HEK293 (cell line): ENCODE measurements at regions not wholly inside any gene's neighbourhood (a gene's known extent, or its start where the extent isn't known, plus 50 kb on each side); places are given as distances from the start of the nearest gene placed in this dataset.

Experiments
- CTCF ChIA-PET: fragments of 350-600 bp; formaldehyde crosslinking; extraction: SDS; loops from one replicate; lab custom pipeline; 2021; ENCODE audit warnings: antibody characterized with exemption; lab: Yijun Ruan, JAX
- POLR2A ChIA-PET: fragments of 300-600 bp; formaldehyde crosslinking; extraction: SDS; loops from one replicate; lab custom pipeline; 2020; ENCODE audit warnings: antibody characterized with exemption, inconsistent platforms; lab: Yijun Ruan, JAX
- H3K27ac ChIP-seq: fragments of 200-500 bp; sonication (Bioruptor generic); 2 replicates; pipeline ENCODE4 v1.5.1; 2014; ENCODE audit warnings: low read depth, low read length, control low read depth, inconsistent platforms; ENCODE audit errors: extremely low read depth
- H3K36me3 ChIP-seq, 2 experiments: fragments of 200-500 bp in 1 of 2; sonication (Bioruptor generic) in 1 of 2; 1 replicate in 1 of 2; 2 replicates in 1 of 2; pipeline ENCODE4 v1.5.1; 2014 to 2017; ENCODE audit warnings: inconsistent platforms in 2 of 2, low read length in 2 of 2; ENCODE audit not compliant: control insufficient read depth in 2 of 2, insufficient read depth in 1 of 2
- H3K4me1 ChIP-seq: fragments of 200-500 bp; sonication (Bioruptor generic); 2 replicates; pipeline ENCODE4 v1.5.1; 2014; ENCODE audit warnings: mild to moderate bottlenecking, low read length, inconsistent platforms; ENCODE audit not compliant: control insufficient read depth, insufficient read depth
- H3K4me3 ChIP-seq: 2 replicates; pipeline ENCODE4 v1.5.1; 2011; ENCODE audit warnings: low read depth, mild to moderate bottlenecking, control low read depth, low read length, moderate library complexity
- H3K9me3 ChIP-seq: fragments of 200-500 bp; sonication (Bioruptor generic); 2 replicates; pipeline ENCODE4 v1.5.1; 2014; ENCODE audit warnings: low read depth, low read length, inconsistent platforms; ENCODE audit not compliant: control insufficient read depth, insufficient read depth
- EGR2 ChIP-seq: fragments of 450-650 bp; formaldehyde crosslinking; IDR thresholded peaks from 2 replicates; pipeline ENCODE4 v1.5.1; 2016; ENCODE audit warnings: low read depth, missing biosample characterization, missing genetic modification characterization
- GLIS2 ChIP-seq: fragments of 450-650 bp; formaldehyde crosslinking; IDR thresholded peaks from 2 replicates; pipeline ENCODE4 v1.5.1; 2016; ENCODE audit warnings: missing biosample characterization, missing genetic modification characterization
- MZF1 ChIP-seq: fragments of 450-650 bp; formaldehyde crosslinking; IDR thresholded peaks from 2 replicates; pipeline ENCODE4 v1.5.1; 2017; ENCODE audit warnings: missing biosample characterization, missing genetic modification characterization, borderline replicate concordance
- PRDM2 ChIP-seq: fragments of 450-650 bp; formaldehyde crosslinking; IDR thresholded peaks from 2 replicates; pipeline ENCODE4 v1.5.1; 2016; ENCODE audit warnings: missing biosample characterization, missing genetic modification characterization, borderline replicate concordance
- SALL2 ChIP-seq: fragments of 450-650 bp; formaldehyde crosslinking; IDR thresholded peaks from 2 replicates; pipeline ENCODE4 v1.5.0; 2017; ENCODE audit warnings: missing biosample characterization, mild to moderate bottlenecking, missing genetic modification characterization, borderline replicate concordance
- SCRT2 ChIP-seq: fragments of 450-650 bp; formaldehyde crosslinking; IDR thresholded peaks from 2 replicates; pipeline ENCODE4 v1.5.1; 2016; ENCODE audit warnings: missing biosample characterization, missing genetic modification characterization
- TRIM28 ChIP-seq: IDR thresholded peaks from 2 replicates; pipeline ENCODE4 v1.6.1; 2011; ENCODE audit warnings: low read length, control low read depth, borderline replicate concordance
- ZBTB17 ChIP-seq: fragments of 450-650 bp; formaldehyde crosslinking; IDR thresholded peaks from 2 replicates; pipeline ENCODE4 v1.5.1; 2016; ENCODE audit warnings: missing biosample characterization, missing genetic modification characterization
- ZBTB44 ChIP-seq: fragments of 450-650 bp; IDR thresholded peaks from 2 replicates; pipeline ENCODE4 v1.5.1; 2018; ENCODE audit warnings: missing biosample characterization, mild to moderate bottlenecking, missing genetic modification characterization
- ZNF140 ChIP-seq: fragments of 450-650 bp; formaldehyde crosslinking; IDR thresholded peaks from 2 replicates; pipeline ENCODE4 v1.5.1; 2016; ENCODE audit warnings: missing biosample characterization, missing genetic modification characterization
- ZNF155 ChIP-seq: fragments of 450-650 bp; formaldehyde crosslinking; IDR thresholded peaks from 2 replicates; pipeline ENCODE4 v1.5.1; 2016; ENCODE audit warnings: missing biosample characterization, missing genetic modification characterization
- ZNF157 ChIP-seq: fragments of 450-650 bp; formaldehyde crosslinking; IDR thresholded peaks from 2 replicates; pipeline ENCODE4 v1.5.1; 2016; ENCODE audit warnings: missing biosample characterization, missing genetic modification characterization
- ZNF341 ChIP-seq: fragments of 450-650 bp; formaldehyde crosslinking; IDR thresholded peaks from 2 replicates; pipeline ENCODE4; 2016; ENCODE audit warnings: low read depth, missing biosample characterization, missing genetic modification characterization
- ZNF416 ChIP-seq: fragments of 450-650 bp; formaldehyde crosslinking; IDR thresholded peaks from 2 replicates; pipeline ENCODE4 v1.5.1; 2016; ENCODE audit warnings: missing biosample characterization, missing genetic modification characterization
- ZNF426 ChIP-seq: fragments of 450-650 bp; formaldehyde crosslinking; IDR thresholded peaks from 2 replicates; pipeline ENCODE4 v1.5.1; 2017; ENCODE audit warnings: missing biosample characterization, missing genetic modification characterization, mild to moderate bottlenecking, inconsistent platforms, moderate library complexity
- ZNF48 ChIP-seq: fragments of 450-650 bp; formaldehyde crosslinking; IDR thresholded peaks from 2 replicates; pipeline ENCODE4 v1.5.1; 2016; ENCODE audit warnings: missing biosample characterization, missing genetic modification characterization
- ZNF596 ChIP-seq: fragments of 450-650 bp; IDR thresholded peaks from 2 replicates; pipeline ENCODE4 v1.5.0; 2018; ENCODE audit warnings: missing biosample characterization, mild to moderate bottlenecking, missing genetic modification characterization, moderate library complexity
- ZNF623 ChIP-seq: fragments of 450-650 bp; formaldehyde crosslinking; IDR thresholded peaks from 2 replicates; pipeline ENCODE4 v1.5.1; 2016; ENCODE audit warnings: missing biosample characterization, missing genetic modification characterization
- ZNF664 ChIP-seq: fragments of 450-650 bp; formaldehyde crosslinking; IDR thresholded peaks from 2 replicates; pipeline ENCODE4 v1.5.1; 2016; ENCODE audit warnings: missing biosample characterization, missing genetic modification characterization
- ZNF776 ChIP-seq: fragments of 450-650 bp; formaldehyde crosslinking; IDR thresholded peaks from 2 replicates; pipeline ENCODE4 v1.5.0; 2017; ENCODE audit warnings: missing biosample characterization, missing genetic modification characterization, borderline replicate concordance
- ZSCAN30 ChIP-seq: fragments of 450-650 bp; IDR thresholded peaks from 2 replicates; pipeline ENCODE4 v1.5.1; 2018; ENCODE audit warnings: missing biosample characterization, mild to moderate bottlenecking, missing genetic modification characterization, moderate library complexity
- TF ChIP-seq, protein P1 (sequence below): fragments of 450-650 bp; formaldehyde crosslinking; IDR thresholded peaks from 2 replicates; pipeline ENCODE4 v1.5.1; 2017; ENCODE audit warnings: missing biosample characterization, missing genetic modification characterization
- TF ChIP-seq, protein P2 (sequence below): fragments of 450-650 bp; formaldehyde crosslinking; IDR thresholded peaks from 2 replicates; pipeline ENCODE4 v1.5.1; 2016; ENCODE audit warnings: missing biosample characterization, missing genetic modification characterization, borderline replicate concordance
- TF ChIP-seq, protein P3 (sequence below): fragments of 450-650 bp; formaldehyde crosslinking; IDR thresholded peaks from 2 replicates; pipeline ENCODE4 v1.5.1; 2016; ENCODE audit warnings: missing biosample characterization, missing genetic modification characterization

DNA sequence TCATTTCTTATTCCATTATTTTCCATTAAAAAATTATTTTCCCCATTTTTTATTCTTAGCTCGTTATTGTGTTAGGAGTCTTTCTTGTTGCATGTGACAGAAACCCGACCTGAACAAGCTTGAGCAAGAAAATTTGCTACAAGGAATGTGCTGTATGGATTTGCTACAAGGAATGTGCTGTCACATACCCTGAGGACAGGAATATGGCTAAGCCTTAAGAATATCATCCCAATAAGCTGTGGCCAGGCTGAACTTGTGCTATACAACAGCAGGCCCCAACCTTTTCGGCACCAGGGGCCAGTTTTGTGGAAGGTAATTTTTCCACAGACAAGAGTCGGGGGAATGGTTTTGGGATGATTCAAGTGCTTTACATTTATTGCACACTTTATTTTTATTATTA, 114.0 kb downstream of the TRMT11 start:
- H3K9me3 ChIP-seq: no peaks in the 10 kb centered on the region
- H3K27ac ChIP-seq: no peak overlapping the region
- ChIA-PET POLR2A (no interaction called here), CTCF (interaction anchor here (0.6 kb wide), 1 partner anchor 260 kb away, joined by 3 read pairs; no protein-coding TSS in a partner anchor)
- H3K36me3 ChIP-seq: peaks cover 0 to 5% of the 10 kb centered on the region in 2 experiments; a peak in 1 of 3 replicates
- H3K4me3 ChIP-seq: no peak overlapping the region
- H3K4me1 ChIP-seq: no peaks in the 10 kb centered on the region
- TF ChIP-seq ZNF341 (tag by site-specific recombination) (no peak), ZBTB44 (tag by site-specific recombination) (no peak), ZNF416 (tag by site-specific recombination) (no peak), ZNF426 (no peak), ZNF155 (no peak), SALL2 (tag by site-specific recombination) (no peak), ZNF664 (tag by site-specific recombination) (no peak), ZNF596 (tag by site-specific recombination) (no peak), GLIS2 (tag by site-specific recombination) (no peak), ZNF140 (tag by site-specific recombination) (no peak), ZNF157 (tag by site-specific recombination) (no peak), ZNF776 (tag by site-specific recombination) (no peak), SCRT2 (no peak)
- TF ChIP-seq, protein P1, sequence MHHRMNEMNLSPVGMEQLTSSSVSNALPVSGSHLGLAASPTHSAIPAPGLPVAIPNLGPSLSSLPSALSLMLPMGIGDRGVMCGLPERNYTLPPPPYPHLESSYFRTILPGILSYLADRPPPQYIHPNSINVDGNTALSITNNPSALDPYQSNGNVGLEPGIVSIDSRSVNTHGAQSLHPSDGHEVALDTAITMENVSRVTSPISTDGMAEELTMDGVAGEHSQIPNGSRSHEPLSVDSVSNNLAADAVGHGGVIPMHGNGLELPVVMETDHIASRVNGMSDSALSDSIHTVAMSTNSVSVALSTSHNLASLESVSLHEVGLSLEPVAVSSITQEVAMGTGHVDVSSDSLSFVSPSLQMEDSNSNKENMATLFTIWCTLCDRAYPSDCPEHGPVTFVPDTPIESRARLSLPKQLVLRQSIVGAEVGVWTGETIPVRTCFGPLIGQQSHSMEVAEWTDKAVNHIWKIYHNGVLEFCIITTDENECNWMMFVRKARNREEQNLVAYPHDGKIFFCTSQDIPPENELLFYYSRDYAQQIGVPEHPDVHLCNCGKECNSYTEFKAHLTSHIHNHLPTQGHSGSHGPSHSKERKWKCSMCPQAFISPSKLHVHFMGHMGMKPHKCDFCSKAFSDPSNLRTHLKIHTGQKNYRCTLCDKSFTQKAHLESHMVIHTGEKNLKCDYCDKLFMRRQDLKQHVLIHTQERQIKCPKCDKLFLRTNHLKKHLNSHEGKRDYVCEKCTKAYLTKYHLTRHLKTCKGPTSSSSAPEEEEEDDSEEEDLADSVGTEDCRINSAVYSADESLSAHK (tag by site-specific recombination): no peak
- TF ChIP-seq, protein P2, sequence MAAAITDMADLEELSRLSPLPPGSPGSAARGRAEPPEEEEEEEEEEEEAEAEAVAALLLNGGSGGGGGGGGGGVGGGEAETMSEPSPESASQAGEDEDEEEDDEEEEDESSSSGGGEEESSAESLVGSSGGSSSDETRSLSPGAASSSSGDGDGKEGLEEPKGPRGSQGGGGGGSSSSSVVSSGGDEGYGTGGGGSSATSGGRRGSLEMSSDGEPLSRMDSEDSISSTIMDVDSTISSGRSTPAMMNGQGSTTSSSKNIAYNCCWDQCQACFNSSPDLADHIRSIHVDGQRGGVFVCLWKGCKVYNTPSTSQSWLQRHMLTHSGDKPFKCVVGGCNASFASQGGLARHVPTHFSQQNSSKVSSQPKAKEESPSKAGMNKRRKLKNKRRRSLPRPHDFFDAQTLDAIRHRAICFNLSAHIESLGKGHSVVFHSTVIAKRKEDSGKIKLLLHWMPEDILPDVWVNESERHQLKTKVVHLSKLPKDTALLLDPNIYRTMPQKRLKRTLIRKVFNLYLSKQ (tag by site-specific recombination): no peak
- TF ChIP-seq, protein P3, sequence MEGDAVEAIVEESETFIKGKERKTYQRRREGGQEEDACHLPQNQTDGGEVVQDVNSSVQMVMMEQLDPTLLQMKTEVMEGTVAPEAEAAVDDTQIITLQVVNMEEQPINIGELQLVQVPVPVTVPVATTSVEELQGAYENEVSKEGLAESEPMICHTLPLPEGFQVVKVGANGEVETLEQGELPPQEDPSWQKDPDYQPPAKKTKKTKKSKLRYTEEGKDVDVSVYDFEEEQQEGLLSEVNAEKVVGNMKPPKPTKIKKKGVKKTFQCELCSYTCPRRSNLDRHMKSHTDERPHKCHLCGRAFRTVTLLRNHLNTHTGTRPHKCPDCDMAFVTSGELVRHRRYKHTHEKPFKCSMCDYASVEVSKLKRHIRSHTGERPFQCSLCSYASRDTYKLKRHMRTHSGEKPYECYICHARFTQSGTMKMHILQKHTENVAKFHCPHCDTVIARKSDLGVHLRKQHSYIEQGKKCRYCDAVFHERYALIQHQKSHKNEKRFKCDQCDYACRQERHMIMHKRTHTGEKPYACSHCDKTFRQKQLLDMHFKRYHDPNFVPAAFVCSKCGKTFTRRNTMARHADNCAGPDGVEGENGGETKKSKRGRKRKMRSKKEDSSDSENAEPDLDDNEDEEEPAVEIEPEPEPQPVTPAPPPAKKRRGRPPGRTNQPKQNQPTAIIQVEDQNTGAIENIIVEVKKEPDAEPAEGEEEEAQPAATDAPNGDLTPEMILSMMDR (tag by site-specific recombination): no peak

- peaks cover 0 to 5% of the 10 kb centered on the region in 2 experiments; a peak in 1 of 3 replicates for H3K36me3 ChIP-seq
- no peaks in the 10 kb centered on the region for H3K4me1 ChIP-seq
- H3K27ac ChIP-seq: no peak overlapping the region
- H3K4me3 ChIP-seq: no peak overlapping the region
- no peaks in the 10 kb centered on the region for H3K9me3 ChIP-seq
- ChIA-PET POLR2A (no interaction called here), CTCF (no interaction called here)
- TF ChIP-seq ZNF623 (no peak), EGR2 (no peak), PRDM2 (tag by site-specific recombination) (no peak), ZSCAN30 (tag by site-specific recombination) (no peak), ZBTB17 (tag by site-specific recombination) (no peak), MZF1 (tag by site-specific recombination) (no peak), TRIM28 (no peak), ZNF48 (no peak)
These were observed 116.0 kb downstream of the TRMT11 start for GRCh38 chr6:126102358-126102757.
